GM21423 (cell line): ENCODE measurements at regions not wholly inside any gene's neighbourhood (a gene's known extent, or its start where the extent isn't known, plus 50 kb on each side); places are given as distances from the start of the nearest gene placed in this dataset.

Experiments used
- ATAC-seq: cut with Tn5 transposase; IDR thresholded peaks from one replicate; pipeline ENCODE4 v1.9.1; 2021; ENCODE audit warnings: mild to moderate bottlenecking, moderate library complexity; ENCODE audit not compliant: unreplicated experiment

- no peak for ATAC-seq
Measured at GRCh38 chr11:23543651-23544222, 683.5 kb upstream of the CCDC179 start.

- ATAC-seq: no peak
Measured at GRCh38 chr11:23551706-23552105, 691.4 kb upstream of the CCDC179 start.

GRCh38 chr11:23554002-23554401 lies 693.7 kb upstream of the CCDC179 start:
- ATAC-seq: no peak

GRCh38 chr11:23555085-23555484 lies 694.8 kb upstream of the CCDC179 start:
- no peak for ATAC-seq

GRCh38 chr11:23556163-23556750 lies 696.0 kb upstream of the CCDC179 start:
- no peak for ATAC-seq

GRCh38 chr11:23563591-23563990 lies 703.3 kb upstream of the CCDC179 start:
- ATAC-seq: no peak

GRCh38 chr11:23564370-23564769 lies 704.1 kb upstream of the CCDC179 start:
- no peak for ATAC-seq

- ATAC-seq: peak; percentile 30
Measured at GRCh38 chr11:23569134-23569533, 708.9 kb upstream of the CCDC179 start.

- ATAC-seq: peak; percentile 63
Measured at GRCh38 chr11:23569547-23569946, 709.3 kb upstream of the CCDC179 start.

GRCh38 chr11:23570828-23571227 lies 710.6 kb upstream of the CCDC179 start:
- ATAC-seq: no peak

GRCh38 chr11:23573429-23573828 lies 713.2 kb upstream of the CCDC179 start:
- no peak for ATAC-seq

- ATAC-seq: no peak
Measured at GRCh38 chr11:23574149-23574548, 713.9 kb upstream of the CCDC179 start.

- no peak for ATAC-seq
Measured at GRCh38 chr11:23577296-23577695, 717.0 kb upstream of the CCDC179 start.

GRCh38 chr11:23585416-23586104 lies 725.3 kb upstream of the CCDC179 start:
- ATAC-seq: no peak

GRCh38 chr11:23586173-23586572 lies 725.9 kb upstream of the CCDC179 start:
- ATAC-seq: no peak

- ATAC-seq: no peak
Measured at GRCh38 chr11:23590596-23591308, 730.5 kb upstream of the CCDC179 start.

- ATAC-seq: no peak
Measured at GRCh38 chr11:23594755-23595154, 734.5 kb upstream of the CCDC179 start.

GRCh38 chr11:23604966-23605365 lies 744.7 kb upstream of the CCDC179 start:
- ATAC-seq: no peak

- ATAC-seq: no peak
Measured at GRCh38 chr11:23606191-23606590, 745.9 kb upstream of the CCDC179 start.

GRCh38 chr11:23611726-23612125 lies 751.5 kb upstream of the CCDC179 start:
- no peak for ATAC-seq

- no peak for ATAC-seq
Measured at GRCh38 chr11:23620617-23621016, 760.3 kb upstream of the CCDC179 start.

- ATAC-seq: no peak
Measured at GRCh38 chr11:23632293-23632692, 772.0 kb upstream of the CCDC179 start.
